Endothelial cell of umbilical vein (primary cell): ENCODE measurements at regions not wholly inside any gene's neighbourhood (a gene's known extent, or its start where the extent isn't known, plus 50 kb on each side); places are given as distances from the start of the nearest gene placed in this dataset.

Source experiments
- BruUV-seq: library from RNA; stranded (reverse); fragments of 400-500 nt; replicated peaks from 2 replicates; lab custom pipeline; 2021; lab: Mats Ljungman, UMichigan
- CTCF ChIA-PET: fragments of 300-600, 350-600 bp; sonication (Branson Sonifier 250); formaldehyde crosslinking; loops from one replicate; lab custom pipeline; 2021; ENCODE audit warnings: antibody characterized with exemption, inconsistent platforms; lab: Charles Lee
- POLR2A ChIA-PET: fragments of 300-600, 350-600 bp; sonication (Branson Sonifier 250); formaldehyde crosslinking; loops from one replicate; lab custom pipeline; 2021; ENCODE audit warnings: antibody characterized with exemption, inconsistent platforms; lab: Charles Lee
- DNase-seq: peaks from one replicate; pipeline ENCODE4 v3.0.0-alpha.2; 2011; ENCODE audit warnings: low read depth, low spot score
- FAIRE-seq: peaks from 2 replicates; lab custom pipeline; 2011; peaks lifted over from hg19 to GRCh38; lab: Jason Lieb, UNC
- H2AFZ ChIP-seq: 2 replicates; pipeline ENCODE4 v1.6.0; 2012; ENCODE audit warnings: low read depth, low read length, control low read depth, inconsistent platforms
- H3K27ac ChIP-seq: 2 replicates; pipeline ENCODE4 v1.5.1; 2011; ENCODE audit warnings: low read depth, mild to moderate bottlenecking, control low read depth, low read length, moderate library complexity; ENCODE audit not compliant: insufficient read depth
- H3K27me3 ChIP-seq, 2 experiments: 2 replicates each; pipeline versions ENCODE4 v1.6.0 to v1.6.1; 2011; ENCODE audit warnings: low read length in 2 of 2, mixed read lengths in 1 of 2; ENCODE audit not compliant: control insufficient read depth in 2 of 2, insufficient read depth in 2 of 2
- H3K36me3 ChIP-seq, 2 experiments: 2 replicates in 1 of 2; 3 replicates in 1 of 2; pipeline ENCODE4 v1.5.1; 2011; ENCODE audit warnings: low read length in 2 of 2, mild to moderate bottlenecking in 1 of 2, moderate library complexity in 1 of 2; ENCODE audit not compliant: control insufficient read depth in 2 of 2, insufficient read depth in 2 of 2; ENCODE audit errors: extremely low read depth in 1 of 2
- H3K4me1 ChIP-seq: 3 replicates; pipeline ENCODE4 v1.5.1; 2011; ENCODE audit warnings: mild to moderate bottlenecking, low read length; ENCODE audit not compliant: control insufficient read depth, insufficient read depth; ENCODE audit errors: extremely low read depth
- H3K4me2 ChIP-seq: 2 replicates; pipeline ENCODE4 v1.6.1; 2011; ENCODE audit warnings: low read length, control low read depth, mixed read lengths; ENCODE audit not compliant: insufficient read depth
- H3K4me3 ChIP-seq, 3 experiments: fragments of 200-600 bp in 1 of 3; sonication (generic), shearing (Covaris generic) in 1 of 3; replicated peaks in 1 of 3; 2 replicates each; pipeline ENCODE4 v1.5.1; 2011 to 2016; ENCODE audit warnings: control low read depth in 3 of 3, low read length in 3 of 3, mild to moderate bottlenecking in 2 of 3, inconsistent platforms in 1 of 3, low read depth in 1 of 3, moderate library complexity in 1 of 3; ENCODE audit not compliant: insufficient read depth in 1 of 3
- H3K79me2 ChIP-seq: 2 replicates; pipeline ENCODE4 v1.6.0; 2012; ENCODE audit warnings: low read length, inconsistent platforms; ENCODE audit not compliant: control insufficient read depth, insufficient read depth
- H3K9ac ChIP-seq: replicated peaks from 2 replicates; pipeline ENCODE3; 2011; ENCODE audit warnings: low read length, control low read depth; ENCODE audit not compliant: insufficient read depth; ENCODE audit errors: extremely low read depth
- H3K9me1 ChIP-seq: replicated peaks from 3 replicates; pipeline ENCODE4 v1.6.0; 2011; ENCODE audit warnings: mild to moderate bottlenecking, low read length; ENCODE audit not compliant: control insufficient read depth, insufficient read depth; ENCODE audit errors: extremely low read depth
- H3K9me3 ChIP-seq: replicated peaks from 2 replicates; pipeline ENCODE4 v1.5.1; 2012; ENCODE audit warnings: low read length, inconsistent platforms; ENCODE audit not compliant: control insufficient read depth, insufficient read depth
- H4K20me1 ChIP-seq: replicated peaks from 2 replicates; pipeline ENCODE3; 2011; ENCODE audit warnings: mild to moderate bottlenecking, low read length; ENCODE audit not compliant: control insufficient read depth, insufficient read depth; ENCODE audit errors: extremely low read depth
- CTCF ChIP-seq, 2 donors: IDR thresholded peaks; 1 replicate in 1 of 2; 2 replicates in 1 of 2; pipeline ENCODE4 v1.5.1; 2011; ENCODE audit warnings: low read length in 2 of 2, mild to moderate bottlenecking in 2 of 2, moderate library complexity in 2 of 2, control low read depth in 1 of 2, inconsistent platforms in 1 of 2, low read depth in 1 of 2; ENCODE audit not compliant: insufficient read depth in 1 of 2; ENCODE audit errors: extremely low read depth in 1 of 2
- EZH2 ChIP-seq: IDR thresholded peaks from 2 replicates; pipeline ENCODE4 v1.6.1; 2012; ENCODE audit warnings: borderline replicate concordance, low read depth, mild to moderate bottlenecking, moderate library complexity, low read length, inconsistent platforms; ENCODE audit not compliant: severe bottlenecking
- FOS ChIP-seq: IDR thresholded peaks from 2 replicates; pipeline ENCODE4 v1.6.1; 2011; ENCODE audit warnings: mild to moderate bottlenecking, low read length, moderate library complexity, borderline replicate concordance; ENCODE audit not compliant: insufficient read depth
- GATA2 ChIP-seq: IDR thresholded peaks from 2 replicates; pipeline ENCODE4 v1.7.0; 2011; ENCODE audit warnings: low read depth, mild to moderate bottlenecking, moderate library complexity, mixed read lengths, low read length; ENCODE audit not compliant: insufficient read length, insufficient read depth
- JUN ChIP-seq: IDR thresholded peaks from 2 replicates; pipeline ENCODE4 v1.6.1; 2011; ENCODE audit warnings: borderline replicate concordance, low read depth; ENCODE audit not compliant: insufficient read length, insufficient read depth
- MAX ChIP-seq: IDR thresholded peaks from 2 replicates; pipeline ENCODE4 v1.6.1; 2011; ENCODE audit not compliant: insufficient read depth, insufficient read length
- MYC ChIP-seq: IDR thresholded peaks from one replicate; pipeline ENCODE4 v1.6.1; 2011; ENCODE audit warnings: mild to moderate bottlenecking, low read depth, low read length
- POLR2A ChIP-seq: IDR thresholded peaks from 2 replicates; pipeline ENCODE4 v1.6.1; 2012; ENCODE audit warnings: low read depth, mild to moderate bottlenecking, control low read depth, low read length
- POLR2AphosphoS5 ChIP-seq: IDR thresholded peaks from 2 replicates; pipeline ENCODE4 v1.6.1; 2012; ENCODE audit warnings: low read depth, mild to moderate bottlenecking, control low read depth, low read length, moderate library complexity; ENCODE audit not compliant: insufficient read depth
- dilution Hi-C: fragments of 300-500 bp; cut with MboI; formaldehyde crosslinking; loops from one replicate; pipeline ENCODE4 v1.15.0; 2019; ENCODE audit warnings: low sequenced_read_pairs; ENCODE audit not compliant: extremely low pct_ligation_motif_present
- intact Hi-C: fragments of 100-400 bp; cut with micrococcal nuclease; formaldehyde crosslinking; loops from one replicate; pipeline ENCODE4 v1.10.0; 2022

GRCh38 chr7:41298409-41298808 lies 404.5 kb downstream of the INHBA start:
- no peaks in the 10 kb centered on the region for H3K36me3 ChIP-seq
- H3K79me2 ChIP-seq = no peaks in the 10 kb centered on the region
- dilution Hi-C loops (no loop called here), intact Hi-C loops (no loop called here)
- TF ChIP-seq POLR2A (no peak), MYC (no peak), MAX (no peak), POLR2AphosphoS5 (no peak), EZH2 (no peak), FOS (no peak), GATA2 (no peak), JUN (no peak), CTCF (IDR thresholded peaks at IDR 0.05; ENCODE audit: extremely low read depth in 1 of 2, insufficient read depth in 1 of 2, low read depth in 1 of 2, low read length in 2 of 2) (no peak)
- no peaks in the 10 kb centered on the region for H3K9me1 ChIP-seq
- H3K27me3 ChIP-seq = no peaks in the 10 kb centered on the region
- H3K4me3 ChIP-seq = no peak overlapping the region
- CTCF ChIA-PET = interaction anchor here (1.4 kb wide), 1 partner anchor 14 kb away, joined by 3 read pairs; no protein-coding TSS in a partner anchor
- no peaks in the 10 kb centered on the region for H3K9me3 ChIP-seq
- H3K9ac ChIP-seq = no peak overlapping the region
- H3K4me1 ChIP-seq = no peaks in the 10 kb centered on the region
- H4K20me1 ChIP-seq = no peaks in the 10 kb centered on the region
- POLR2A ChIA-PET = no interaction called here
- no TSS peak for BruUV-seq
- FAIRE-seq = no peak
- no peak for DNase-seq
- H3K4me2 ChIP-seq = no peak overlapping the region
- no peak overlapping the region for H3K27ac ChIP-seq
- H2AFZ ChIP-seq = no peak overlapping the region
